HCT116 (cell line): ENCODE measurements at regions not wholly inside any gene's neighbourhood (a gene's known extent, or its start where the extent isn't known, plus 50 kb on each side); places are given as distances from the start of the nearest gene placed in this dataset.

Source experiments
- ATAC-seq: fragments of 200-7000 bp; cut with Tn5 transposase; 2 replicates; pipeline ENCODE4 v1.9.1; 2020; ENCODE audit warnings: mild to moderate bottlenecking, moderate library complexity
- BruUV-seq: library from RNA; stranded (reverse); fragments of 400-500 nt; replicated peaks from 2 replicates; lab custom pipeline; 2021; lab: Mats Ljungman, UMichigan
- CTCF ChIA-PET: fragments of 300-600 bp; sonication (Branson Sonifier 250); formaldehyde crosslinking; loops from one replicate; lab custom pipeline; 2021; ENCODE audit warnings: antibody characterized with exemption; lab: Charles Lee
- POLR2A ChIA-PET: fragments of 300-600, 350-600 bp; sonication (Branson Sonifier 250); formaldehyde crosslinking; loops from one replicate; lab custom pipeline; 2021; ENCODE audit warnings: antibody characterized with exemption; lab: Charles Lee
- RAD21 ChIA-PET, 2 experiments: fragments of 300-600 bp; sonication (Branson Sonifier 250); formaldehyde crosslinking; loops; one replicate each; lab custom pipeline; 2023; ENCODE audit warnings: low total read pairs in 2 of 2; ENCODE audit not compliant: uncharacterized antibody in 2 of 2, unreplicated experiment in 2 of 2, low non-redundant PET in 1 of 2; lab: Charles Lee
- DNase-seq: peaks from one replicate; pipeline ENCODE4 v3.0.0-alpha.2; 2010; ENCODE audit warnings: low read depth, low spot score
- H2AFZ ChIP-seq: fragments of 200-600 bp; shearing (Covaris generic), sonication (generic); 2 replicates; pipeline ENCODE4 v1.6.1; 2017; ENCODE audit warnings: low read depth, mixed run types, mixed read lengths, antibody characterized with exemption, low read length; ENCODE audit not compliant: poor library complexity, severe bottlenecking
- H3K27ac ChIP-seq: 2 replicates; pipeline ENCODE4 v1.5.1; 2012; ENCODE audit warnings: low read depth, low read length
- H3K27me3 ChIP-seq: fragments of 200-600 bp; sonication (generic); 2 replicates; pipeline ENCODE4 v1.6.1; 2016; ENCODE audit warnings: mixed run types, low read length, mixed read lengths; ENCODE audit not compliant: insufficient read depth
- H3K36me3 ChIP-seq, 2 experiments: fragments of 200-500 bp in 1 of 2; fragments of 200-600 bp in 1 of 2; sonication (Bioruptor generic) in 1 of 2; sonication (generic) in 1 of 2; 2 replicates each; pipeline versions ENCODE4 v1.5.1 to v1.6.1; 2014 to 2016; ENCODE audit warnings: low read length in 2 of 2, inconsistent platforms in 1 of 2, mixed read lengths in 1 of 2, mixed run types in 1 of 2; ENCODE audit not compliant: insufficient read depth in 2 of 2, control insufficient read depth in 1 of 2
- H3K4me1 ChIP-seq, 2 experiments: fragments of 200-600 bp in 1 of 2; sonication (generic) in 1 of 2; 2 replicates each; pipeline versions ENCODE4 v1.5.1 to v1.6.1; 2012 to 2017; ENCODE audit warnings: low read length in 2 of 2, inconsistent platforms in 1 of 2, mild to moderate bottlenecking in 1 of 2, mixed read lengths in 1 of 2, mixed run types in 1 of 2, moderate library complexity in 1 of 2; ENCODE audit not compliant: insufficient read depth in 2 of 2, control insufficient read depth in 1 of 2
- H3K4me2 ChIP-seq: fragments of 200-600 bp; sonication (generic); 2 replicates; pipeline ENCODE4 v1.6.1; 2017; ENCODE audit warnings: mixed run types, low read length, mixed read lengths
- H3K4me3 ChIP-seq, 2 experiments: fragments of 200-600 bp in 1 of 2; sonication (generic) in 1 of 2; replicated peaks in 1 of 2; 2 replicates each; pipeline ENCODE4 v1.5.1; 2011 to 2016; ENCODE audit warnings: low read length in 2 of 2, control low read depth in 1 of 2, low read depth in 1 of 2, mild to moderate bottlenecking in 1 of 2, mixed read lengths in 1 of 2, mixed run types in 1 of 2
- H3K79me2 ChIP-seq: fragments of 200-600 bp; sonication (generic); 2 replicates; pipeline ENCODE4 v1.6.1; 2017; ENCODE audit warnings: mild to moderate bottlenecking, mixed run types, low read length, moderate library complexity, mixed read lengths; ENCODE audit not compliant: insufficient read depth
- H3K9ac ChIP-seq: fragments of 200-600 bp; sonication (generic); 2 replicates; pipeline ENCODE4 v1.6.1; 2016; ENCODE audit warnings: low read length, mixed read lengths
- H3K9me2 ChIP-seq: fragments of 200-600 bp; sonication (generic), shearing (Covaris generic); 2 replicates; pipeline ENCODE4 v1.6.1; 2017; ENCODE audit warnings: mixed run types, mild to moderate bottlenecking, moderate library complexity; ENCODE audit not compliant: insufficient read depth
- H3K9me3 ChIP-seq, 2 experiments: fragments of 200-500 bp in 1 of 2; fragments of 200-600 bp in 1 of 2; sonication (Bioruptor generic) in 1 of 2; sonication (generic) in 1 of 2; 2 replicates each; pipeline ENCODE4 v1.6.1; 2014 to 2017; ENCODE audit warnings: low read length in 2 of 2, mixed read lengths in 2 of 2, inconsistent platforms in 1 of 2, low read depth in 1 of 2, mild to moderate bottlenecking in 1 of 2, mixed run types in 1 of 2, moderate library complexity in 1 of 2; ENCODE audit not compliant: control insufficient read depth in 1 of 2, insufficient read depth in 1 of 2
- H4K20me1 ChIP-seq: fragments of 200-600 bp; sonication (generic), shearing (Covaris generic); 2 replicates; pipeline ENCODE4 v1.6.1; 2017; ENCODE audit warnings: mixed run types, mild to moderate bottlenecking, moderate library complexity; ENCODE audit not compliant: insufficient read depth
- CBX3 ChIP-seq: IDR thresholded peaks from 2 replicates; pipeline ENCODE4 v1.6.1; 2012; ENCODE audit warnings: low read depth
- EGR1 ChIP-seq: IDR thresholded peaks from 2 replicates; pipeline ENCODE4 v1.6.1; 2012; ENCODE audit warnings: low read depth
- ELF1 ChIP-seq: IDR thresholded peaks from 2 replicates; pipeline ENCODE4 v1.6.1; 2012; ENCODE audit warnings: low read depth, borderline replicate concordance
- EZH2 ChIP-seq: fragments of 200-600 bp; sonication (generic); IDR thresholded peaks from 2 replicates; pipeline ENCODE4 v1.6.1; 2017; ENCODE audit warnings: antibody characterized with exemption, mixed run types
- FOSL1 ChIP-seq: IDR thresholded peaks from 2 replicates; pipeline ENCODE4 v1.6.1; 2012; ENCODE audit warnings: low read depth
- RAD21 ChIP-seq: IDR thresholded peaks from 2 replicates; pipeline ENCODE4 v1.6.1; 2012; ENCODE audit warnings: low read depth, mild to moderate bottlenecking
- TCF7L2 ChIP-seq: IDR thresholded peaks from 2 replicates; pipeline ENCODE4 v1.7.0; 2011; ENCODE audit warnings: borderline replicate concordance, inconsistent platforms; ENCODE audit not compliant: insufficient read depth, insufficient read length; ENCODE audit errors: extremely low read depth
- YY1 ChIP-seq: IDR thresholded peaks from 2 replicates; pipeline ENCODE4 v1.6.1; 2011; ENCODE audit warnings: low read length, low read depth, moderate library complexity, mild to moderate bottlenecking; ENCODE audit not compliant: insufficient replicate concordance; ENCODE audit errors: extremely low read depth
- intact Hi-C: fragments of 100-400 bp; cut with micrococcal nuclease; formaldehyde crosslinking; loops from 2 replicates; pipeline ENCODE4 v1.10.0; 2022
- TF ChIP-seq, protein P1 (sequence below), 3 experiments: fragments of 200-600 bp in 1 of 3; sonication (generic) in 1 of 3; IDR thresholded peaks in 2 of 3; conservative IDR thresholded peaks in 1 of 3; 2 replicates each; pipeline ENCODE4 v1.5.1; 2012 to 2017; ENCODE audit warnings: low read depth in 2 of 3, low read length in 2 of 3, antibody characterized with exemption in 1 of 3, borderline replicate concordance in 1 of 3, control low read depth in 1 of 3, mild to moderate bottlenecking in 1 of 3, mixed read lengths in 1 of 3, mixed run types in 1 of 3, moderate library complexity in 1 of 3; ENCODE audit not compliant: insufficient read depth in 1 of 3

DNA sequence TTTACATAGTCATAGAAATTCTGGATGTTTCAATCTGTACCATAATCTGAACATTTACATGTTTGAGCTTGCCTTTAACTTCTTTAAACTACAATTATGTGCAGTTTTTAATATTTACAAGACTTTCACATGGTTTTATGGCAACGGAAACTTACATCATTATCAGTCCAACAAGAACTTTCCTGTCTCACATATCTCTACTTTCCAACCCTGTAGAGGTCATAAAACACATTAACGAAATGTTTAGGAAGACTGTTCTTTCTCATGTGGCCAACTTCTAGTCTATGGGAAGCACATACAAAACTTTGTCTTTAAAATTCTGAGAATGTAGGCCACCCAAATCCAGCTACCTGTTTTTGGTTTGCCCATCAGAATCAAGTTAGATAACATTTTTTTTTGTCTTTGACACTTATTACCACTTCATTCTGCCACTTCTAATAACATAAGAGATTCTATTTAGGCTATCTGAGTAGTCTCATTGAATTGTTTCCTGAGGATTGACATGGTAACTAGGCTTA is 693.2 kb downstream of the KCNJ3 start:
- no peak overlapping the region for H3K9ac ChIP-seq
- H2AFZ ChIP-seq, result no peak overlapping the region
- H3K4me3 ChIP-seq, result no peak overlapping the region
- ChIA-PET POLR2A (no interaction called here), RAD21 (no interaction called here), CTCF (interaction anchor here (1.0 kb wide), 1 partner anchor 15 kb away, joined by 3 read pairs; no protein-coding TSS in a partner anchor)
- no peak overlapping the region for H3K4me2 ChIP-seq
- no TSS peak for BruUV-seq
- TF ChIP-seq FOSL1, result no peak
- no peak for TF ChIP-seq EGR1
- TF ChIP-seq EZH2, result no peak
- TF ChIP-seq YY1, result no peak
- no peak for TF ChIP-seq ELF1
- TF ChIP-seq, protein P1, sequence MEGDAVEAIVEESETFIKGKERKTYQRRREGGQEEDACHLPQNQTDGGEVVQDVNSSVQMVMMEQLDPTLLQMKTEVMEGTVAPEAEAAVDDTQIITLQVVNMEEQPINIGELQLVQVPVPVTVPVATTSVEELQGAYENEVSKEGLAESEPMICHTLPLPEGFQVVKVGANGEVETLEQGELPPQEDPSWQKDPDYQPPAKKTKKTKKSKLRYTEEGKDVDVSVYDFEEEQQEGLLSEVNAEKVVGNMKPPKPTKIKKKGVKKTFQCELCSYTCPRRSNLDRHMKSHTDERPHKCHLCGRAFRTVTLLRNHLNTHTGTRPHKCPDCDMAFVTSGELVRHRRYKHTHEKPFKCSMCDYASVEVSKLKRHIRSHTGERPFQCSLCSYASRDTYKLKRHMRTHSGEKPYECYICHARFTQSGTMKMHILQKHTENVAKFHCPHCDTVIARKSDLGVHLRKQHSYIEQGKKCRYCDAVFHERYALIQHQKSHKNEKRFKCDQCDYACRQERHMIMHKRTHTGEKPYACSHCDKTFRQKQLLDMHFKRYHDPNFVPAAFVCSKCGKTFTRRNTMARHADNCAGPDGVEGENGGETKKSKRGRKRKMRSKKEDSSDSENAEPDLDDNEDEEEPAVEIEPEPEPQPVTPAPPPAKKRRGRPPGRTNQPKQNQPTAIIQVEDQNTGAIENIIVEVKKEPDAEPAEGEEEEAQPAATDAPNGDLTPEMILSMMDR (IDR thresholded peaks at IDR 0.05 in 2 of 3, conservative IDR thresholded peaks at IDR 0.05 in 1 of 3; ENCODE audit: borderline replicate concordance in 1 of 3, insufficient read depth in 1 of 3, low read depth in 2 of 3, low read length in 2 of 3), result no peak
- TF ChIP-seq CBX3, result no peak
- no peak for TF ChIP-seq TCF7L2
- TF ChIP-seq RAD21, result no peak
- H3K4me1 ChIP-seq, result no peaks in the 10 kb centered on the region
- no peaks in the 10 kb centered on the region for H4K20me1 ChIP-seq
- intact Hi-C loops, result no loop called here
- H3K79me2 ChIP-seq, result no peaks in the 10 kb centered on the region
- H3K9me3 ChIP-seq, result no peaks in the 10 kb centered on the region
- ATAC-seq (no peak), DNase-seq (no peak)
- no peak overlapping the region for H3K27ac ChIP-seq
- H3K9me2 ChIP-seq, result peaks cover 5% of the 10 kb centered on the region; the same call in 1 of the 2 replicates
- H3K27me3 ChIP-seq, result no peaks in the 10 kb centered on the region
- H3K36me3 ChIP-seq, result no peaks in the 10 kb centered on the region
